ENCODE measurements at regions not wholly inside any gene's neighbourhood (a gene's known extent, or its start where the extent isn't known, plus 50 kb on each side); places are given as distances from the start of the nearest gene placed in this dataset.

DNA sequence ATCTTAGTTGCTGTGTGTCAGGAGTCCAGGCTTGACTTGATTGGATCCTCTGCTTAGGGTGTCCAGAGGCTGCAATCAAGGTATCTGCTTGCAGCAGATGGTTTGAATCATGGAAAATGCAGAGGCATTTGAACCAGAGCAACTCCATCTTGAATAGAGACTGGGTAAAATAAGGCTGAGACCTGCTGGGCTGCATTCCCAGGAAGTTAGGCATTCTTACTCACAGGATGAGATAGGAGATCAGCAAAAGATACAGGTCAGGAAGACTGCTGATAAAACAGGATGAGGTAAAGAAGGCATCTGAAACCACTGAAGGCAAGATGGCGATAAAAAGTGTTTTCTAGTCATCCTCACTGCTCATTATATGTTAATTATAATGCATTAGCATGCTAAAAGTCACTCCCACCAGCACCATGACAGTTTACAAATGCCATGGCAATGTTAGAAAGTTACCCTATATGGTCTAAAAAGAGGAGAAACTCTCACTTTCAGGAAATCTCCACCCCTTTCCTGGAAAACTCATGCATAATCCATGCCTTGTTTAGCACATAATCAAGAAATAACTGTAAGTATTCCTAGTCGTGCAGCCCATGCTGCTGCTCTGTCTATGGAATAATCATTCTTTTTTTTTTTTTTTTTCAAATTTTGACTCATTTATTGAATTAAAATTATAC is 218.3 kb upstream of the CPNE8 start:
- TF ChIP-seq, protein P1, sequence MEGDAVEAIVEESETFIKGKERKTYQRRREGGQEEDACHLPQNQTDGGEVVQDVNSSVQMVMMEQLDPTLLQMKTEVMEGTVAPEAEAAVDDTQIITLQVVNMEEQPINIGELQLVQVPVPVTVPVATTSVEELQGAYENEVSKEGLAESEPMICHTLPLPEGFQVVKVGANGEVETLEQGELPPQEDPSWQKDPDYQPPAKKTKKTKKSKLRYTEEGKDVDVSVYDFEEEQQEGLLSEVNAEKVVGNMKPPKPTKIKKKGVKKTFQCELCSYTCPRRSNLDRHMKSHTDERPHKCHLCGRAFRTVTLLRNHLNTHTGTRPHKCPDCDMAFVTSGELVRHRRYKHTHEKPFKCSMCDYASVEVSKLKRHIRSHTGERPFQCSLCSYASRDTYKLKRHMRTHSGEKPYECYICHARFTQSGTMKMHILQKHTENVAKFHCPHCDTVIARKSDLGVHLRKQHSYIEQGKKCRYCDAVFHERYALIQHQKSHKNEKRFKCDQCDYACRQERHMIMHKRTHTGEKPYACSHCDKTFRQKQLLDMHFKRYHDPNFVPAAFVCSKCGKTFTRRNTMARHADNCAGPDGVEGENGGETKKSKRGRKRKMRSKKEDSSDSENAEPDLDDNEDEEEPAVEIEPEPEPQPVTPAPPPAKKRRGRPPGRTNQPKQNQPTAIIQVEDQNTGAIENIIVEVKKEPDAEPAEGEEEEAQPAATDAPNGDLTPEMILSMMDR (IDR thresholded peaks at IDR 0.05), result no peak
- TF ChIP-seq POLR2A (IDR thresholded peaks at IDR 0.05) (no peak), POLR2AphosphoS5 (IDR thresholded peaks at IDR 0.05) (no peak)

All from breast epithelium (tissue), 3 donors.